Esophagus muscularis mucosa (tissue), 4 donors: ENCODE measurements at regions not wholly inside any gene's neighbourhood (a gene's known extent, or its start where the extent isn't known, plus 50 kb on each side); places are given as distances from the start of the nearest gene placed in this dataset.

Experiments
- DNase-seq: peaks from one replicate; pipeline ENCODE4 v3.0.0-alpha.2; 2017; ENCODE audit errors: extremely low spot score
- H3K27ac ChIP-seq, 4 donors: fragments of 200-600 bp; sonication (generic); replicated peaks in 1 of 4; 1 replicate in 3 of 4; 2 replicates in 1 of 4; pipeline ENCODE4 v1.5.1; 2016 to 2019; ENCODE audit warnings: mild to moderate bottlenecking in 1 of 4
- H3K27me3 ChIP-seq, 4 donors: fragments of 200-600 bp; sonication (generic); one replicate each; pipeline versions ENCODE4 v1.5.1 to v1.6.0; 2016 to 2019
- H3K36me3 ChIP-seq, 4 donors: fragments of 200-600 bp; sonication (generic); one replicate each; pipeline ENCODE4 v1.5.1; 2016 to 2019
- H3K4me1 ChIP-seq, 4 donors: fragments of 200-600 bp; sonication (generic); one replicate each; pipeline ENCODE4 v1.5.1; 2016 to 2019
- H3K4me3 ChIP-seq, 4 donors: fragments of 200-600 bp; sonication (generic); 1 replicate in 2 of 4; 2 replicates in 2 of 4; pipeline ENCODE4 v1.5.1; 2016 to 2019; ENCODE audit warnings: mild to moderate bottlenecking in 4 of 4, moderate library complexity in 1 of 4
- H3K9me3 ChIP-seq, 4 donors: fragments of 200-600 bp; sonication (generic); 1 replicate in 3 of 4; 2 replicates in 1 of 4; pipeline ENCODE4 v1.5.1; 2016 to 2019
- EP300 ChIP-seq: sonication (generic); formaldehyde crosslinking; IDR thresholded peaks from one replicate; pipeline ENCODE4 v1.6.1; 2017; ENCODE audit warnings: antibody characterized with exemption
- POLR2A ChIP-seq: fragments of 450-650 bp; IDR thresholded peaks from one replicate; pipeline ENCODE4 v1.6.1; 2017; ENCODE audit warnings: antibody characterized with exemption, moderate library complexity, mild to moderate bottlenecking, low read depth
- POLR2AphosphoS5 ChIP-seq, 2 donors: sonication (generic); formaldehyde crosslinking; IDR thresholded peaks; one replicate each; pipeline ENCODE4 v1.6.1; 2017; ENCODE audit warnings: antibody characterized with exemption in 2 of 2
- WGBS: methylation state at CpG from one replicate; pipeline ENCODE4 v1.1.5; 2018; 5-methylcytosine and 5-hydroxymethylcytosine counted together
- intact Hi-C: fragments of 100-400 bp; cut with DNase I; formaldehyde crosslinking; loops from one replicate; pipeline ENCODE4 v1.15.1; 2023
- TF ChIP-seq, protein P1 (sequence below), 3 experiments: fragments of 200-600 bp in 2 of 3; fragments of 450-650 bp in 1 of 3; sonication (generic) in 2 of 3; IDR thresholded peaks; one replicate each; pipeline ENCODE4 v1.5.1; 2017 to 2019; ENCODE audit warnings: antibody characterized with exemption in 3 of 3, mild to moderate bottlenecking in 2 of 3, moderate library complexity in 1 of 3

DNA sequence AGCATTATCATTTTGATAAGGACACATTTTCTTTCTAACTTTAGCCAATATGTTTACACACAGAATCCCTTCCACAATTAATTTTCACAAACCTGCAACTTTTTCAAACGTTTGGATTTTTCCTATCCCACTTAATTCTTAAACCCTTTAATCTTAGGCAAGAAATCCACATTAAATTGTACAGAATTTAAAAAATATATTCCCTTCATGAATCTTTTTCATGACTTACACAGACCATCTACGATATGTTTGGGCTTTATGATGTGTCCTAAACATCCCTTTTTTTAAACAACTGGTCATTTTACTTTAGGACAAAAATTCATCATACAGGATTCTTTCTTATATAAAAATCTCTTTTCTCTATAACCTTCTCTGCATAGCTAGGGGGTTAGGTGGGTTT lies 241.5 kb upstream of the CNTNAP4 start:
- Histone ChIP-seq H3K4me3 (no peak overlapping the region), H3K27me3 (no peaks in the 10 kb centered on the region), H3K4me1 (no peaks in the 10 kb centered on the region), H3K9me3 (no peaks in the 10 kb centered on the region), H3K36me3 (no peaks in the 10 kb centered on the region), H3K27ac (no peak overlapping the region)
- intact Hi-C loops = no loop called here
- WGBS = 46% methylated on average over 2 of the region's 2 CpGs
- no peak for TF ChIP-seq POLR2A
- TF ChIP-seq POLR2AphosphoS5 (IDR thresholded peaks at IDR 0.05) = no peak
- no peak for TF ChIP-seq EP300
- TF ChIP-seq, protein P1, sequence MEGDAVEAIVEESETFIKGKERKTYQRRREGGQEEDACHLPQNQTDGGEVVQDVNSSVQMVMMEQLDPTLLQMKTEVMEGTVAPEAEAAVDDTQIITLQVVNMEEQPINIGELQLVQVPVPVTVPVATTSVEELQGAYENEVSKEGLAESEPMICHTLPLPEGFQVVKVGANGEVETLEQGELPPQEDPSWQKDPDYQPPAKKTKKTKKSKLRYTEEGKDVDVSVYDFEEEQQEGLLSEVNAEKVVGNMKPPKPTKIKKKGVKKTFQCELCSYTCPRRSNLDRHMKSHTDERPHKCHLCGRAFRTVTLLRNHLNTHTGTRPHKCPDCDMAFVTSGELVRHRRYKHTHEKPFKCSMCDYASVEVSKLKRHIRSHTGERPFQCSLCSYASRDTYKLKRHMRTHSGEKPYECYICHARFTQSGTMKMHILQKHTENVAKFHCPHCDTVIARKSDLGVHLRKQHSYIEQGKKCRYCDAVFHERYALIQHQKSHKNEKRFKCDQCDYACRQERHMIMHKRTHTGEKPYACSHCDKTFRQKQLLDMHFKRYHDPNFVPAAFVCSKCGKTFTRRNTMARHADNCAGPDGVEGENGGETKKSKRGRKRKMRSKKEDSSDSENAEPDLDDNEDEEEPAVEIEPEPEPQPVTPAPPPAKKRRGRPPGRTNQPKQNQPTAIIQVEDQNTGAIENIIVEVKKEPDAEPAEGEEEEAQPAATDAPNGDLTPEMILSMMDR (IDR thresholded peaks at IDR 0.05) = no peak
- no peak for DNase-seq

DNA sequence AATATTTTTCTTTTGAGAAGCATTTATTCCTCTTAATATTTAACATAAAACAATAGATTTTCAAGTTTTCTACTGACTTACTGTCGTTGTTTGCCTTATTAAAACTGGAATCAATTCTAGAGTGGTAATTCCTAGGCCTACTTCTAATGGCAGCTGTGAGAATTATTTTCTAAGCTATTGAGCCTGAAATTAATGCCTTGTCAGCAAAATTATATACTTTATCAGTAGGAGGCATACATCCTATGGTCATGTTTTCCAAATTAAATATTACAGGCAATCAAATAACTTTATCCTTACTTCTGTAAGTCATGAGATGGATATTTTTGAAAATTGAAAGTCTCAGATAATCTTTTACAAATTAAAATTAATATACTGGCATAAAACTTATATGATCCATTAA lies 239.1 kb upstream of the CNTNAP4 start:
- Histone ChIP-seq H3K4me1 (no peaks in the 10 kb centered on the region), H3K27me3 (no peaks in the 10 kb centered on the region), H3K9me3 (no peaks in the 10 kb centered on the region), H3K36me3 (no peaks in the 10 kb centered on the region), H3K27ac (no peak overlapping the region), H3K4me3 (no peak overlapping the region)
- 75% methylated on average over 1 of the region's 1 CpG for WGBS
- no peak for TF ChIP-seq POLR2AphosphoS5 (IDR thresholded peaks at IDR 0.05)
- no peak for TF ChIP-seq EP300
- no peak for TF ChIP-seq POLR2A
- TF ChIP-seq, protein P1 (IDR thresholded peaks at IDR 0.05) = no peak
- no peak for DNase-seq
- intact Hi-C loops = no loop called here

DNA sequence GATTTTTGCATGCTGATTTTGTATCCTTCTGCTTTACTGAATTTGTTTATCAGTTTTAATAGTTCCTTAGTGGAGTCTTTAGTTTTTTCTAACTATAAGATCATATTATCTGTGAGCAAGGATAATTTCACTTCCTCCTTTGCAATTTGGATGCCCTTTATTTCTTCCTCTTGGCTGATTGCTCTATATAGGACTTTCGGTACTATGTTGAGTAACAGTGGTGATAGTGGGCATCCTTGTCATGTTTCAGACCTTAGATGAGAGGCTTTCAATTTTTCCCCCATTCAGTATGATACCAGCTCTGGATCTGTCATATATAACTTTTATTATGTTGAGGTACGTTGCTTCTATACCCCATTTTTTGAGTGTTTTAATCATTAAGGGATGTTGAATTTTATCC lies 224.5 kb upstream of the CNTNAP4 start:
- TF ChIP-seq, protein P1 (IDR thresholded peaks at IDR 0.05) = no peak
- TF ChIP-seq POLR2AphosphoS5 (IDR thresholded peaks at IDR 0.05) (no peak), POLR2A (no peak), EP300 (no peak)
- H3K36me3 ChIP-seq = no peaks in the 10 kb centered on the region
- WGBS = 64% methylated on average over 2 of the region's 2 CpGs
- no peak overlapping the region for H3K4me3 ChIP-seq
- H3K27ac ChIP-seq = no peak overlapping the region
- no peak for DNase-seq
- H3K4me1 ChIP-seq = no peaks in the 10 kb centered on the region
- peaks cover 0 to 17% (median 0%) of the 10 kb centered on the region in 4 donors for H3K9me3 ChIP-seq
- H3K27me3 ChIP-seq = no peaks in the 10 kb centered on the region
- intact Hi-C loops = no loop called here

DNA sequence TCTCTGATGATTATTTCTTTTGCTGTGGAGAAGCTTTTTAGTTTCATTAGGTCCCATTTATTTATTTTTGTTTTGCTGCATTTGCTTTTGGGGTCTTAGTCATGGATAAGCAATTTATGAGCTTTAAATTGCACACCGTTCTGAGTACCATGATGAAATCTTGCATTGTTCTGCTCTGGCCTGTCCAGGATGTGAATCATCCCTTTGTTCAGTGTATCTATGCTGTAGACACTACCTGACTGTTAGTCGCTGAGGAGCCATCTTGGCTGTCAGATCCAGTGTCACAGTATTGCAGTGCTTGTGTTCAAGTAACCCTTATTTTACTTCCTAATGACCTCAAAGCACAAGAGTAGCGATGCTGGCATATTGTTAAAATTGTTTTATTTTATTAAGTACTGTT lies 218.0 kb upstream of the CNTNAP4 start:
- WGBS = 87% methylated on average over 3 of the region's 3 CpGs
- Histone ChIP-seq H3K9me3 (no peaks in the 10 kb centered on the region), H3K4me1 (no peaks in the 10 kb centered on the region)

DNA sequence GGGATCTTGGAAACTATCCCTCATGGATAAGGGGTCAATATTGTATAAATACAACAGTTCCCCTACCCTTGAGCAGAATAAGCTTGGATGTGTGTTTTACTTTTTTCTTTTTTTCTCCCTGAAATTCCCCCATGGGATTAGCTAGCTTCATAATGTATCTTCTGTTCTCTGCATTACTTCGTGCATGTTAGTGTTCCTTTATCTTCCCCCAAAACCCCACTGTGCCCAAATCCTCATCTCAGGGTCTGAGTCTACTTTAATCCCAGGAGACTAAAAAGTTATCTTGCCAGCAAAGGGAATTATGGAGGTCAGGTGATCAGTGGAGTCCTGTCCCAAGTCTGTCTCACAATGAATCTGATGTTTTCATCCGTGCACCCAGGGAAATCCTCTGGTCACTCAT lies 217.5 kb upstream of the CNTNAP4 start:
- WGBS = 71% methylated on average over 2 of the region's 2 CpGs
- no peak for DNase-seq
- Histone ChIP-seq H3K36me3 (no peaks in the 10 kb centered on the region), H3K4me3 (no peak overlapping the region), H3K4me1 (no peaks in the 10 kb centered on the region), H3K9me3 (no peaks in the 10 kb centered on the region), H3K27ac (no peak overlapping the region), H3K27me3 (no peaks in the 10 kb centered on the region)
- TF ChIP-seq EP300 (no peak), POLR2AphosphoS5 (IDR thresholded peaks at IDR 0.05) (no peak), POLR2A (no peak)
- TF ChIP-seq, protein P1 (IDR thresholded peaks at IDR 0.05) = no peak
- intact Hi-C loops = no loop called here

More for the DNA sequence above, 218.0 kb upstream of the CNTNAP4 start:
- Histone ChIP-seq H3K36me3 (no peaks in the 10 kb centered on the region), H3K4me3 (no peak overlapping the region), H3K27me3 (no peaks in the 10 kb centered on the region), H3K27ac (no peak overlapping the region)
- intact Hi-C loops = no loop called here
- no peak for DNase-seq
- TF ChIP-seq POLR2AphosphoS5 (IDR thresholded peaks at IDR 0.05) = no peak
- TF ChIP-seq POLR2A = no peak
- TF ChIP-seq, protein P1 (IDR thresholded peaks at IDR 0.05) = no peak
- no peak for TF ChIP-seq EP300
